Stomach (tissue), 8 donors: ENCODE measurements at regions not wholly inside any gene's neighbourhood (a gene's known extent, or its start where the extent isn't known, plus 50 kb on each side); places are given as distances from the start of the nearest gene placed in this dataset.

Source experiments
- DNase-seq, 2 donors: peaks; one replicate each; pipeline versions ENCODE4 v3.0.0 to v3.0.0-alpha.2; 2013 to 2019
- H3K27ac ChIP-seq, 5 donors: fragments of 200-600 bp in 4 of 5; sonication (generic) in 4 of 5; one replicate each; pipeline ENCODE4 v1.5.1; 2013 to 2019; ENCODE audit warnings: mild to moderate bottlenecking in 1 of 5, moderate library complexity in 1 of 5
- H3K27me3 ChIP-seq, 3 donors: fragments of 200-600 bp; sonication (generic); one replicate each; pipeline ENCODE4 v1.5.1; 2017 to 2019; ENCODE audit warnings: mixed run types in 1 of 3
- H3K36me3 ChIP-seq, 4 donors: fragments of 200-600 bp; sonication (generic); 1 replicate in 3 of 4; 2 replicates in 1 of 4; pipeline ENCODE4 v1.5.1; 2016 to 2019
- H3K4me1 ChIP-seq, 4 donors: fragments of 200-600 bp; sonication (generic); one replicate each; pipeline ENCODE4 v1.5.1; 2016 to 2019
- H3K4me3 ChIP-seq, 4 donors: fragments of 200-600 bp; sonication (generic) in 3 of 4; one replicate each; pipeline ENCODE4 v1.5.1; 2016 to 2019; ENCODE audit warnings: mild to moderate bottlenecking in 1 of 4
- H3K9me3 ChIP-seq, 4 donors: fragments of 200-600 bp; sonication (generic); one replicate each; pipeline ENCODE4 v1.5.1; 2016 to 2019
- CTCF ChIP-seq, 7 experiments: fragments of 450-650 bp in 4 of 7; fragments of 200-600 bp in 3 of 7; sonication (generic) in 3 of 7; IDR thresholded peaks; one replicate each; pipeline ENCODE4 v1.5.1; 2016 to 2019; ENCODE audit warnings: antibody characterized with exemption in 7 of 7, control low read depth in 2 of 7, mild to moderate bottlenecking in 1 of 7
- EP300 ChIP-seq: sonication (generic); formaldehyde crosslinking; IDR thresholded peaks from one replicate; pipeline ENCODE4 v1.6.1; 2017; ENCODE audit warnings: antibody characterized with exemption
- POLR2A ChIP-seq, 4 donors: fragments of 450-650 bp; IDR thresholded peaks; one replicate each; pipeline ENCODE4 v1.6.1; 2016; ENCODE audit warnings: antibody characterized with exemption in 4 of 4, control low read depth in 2 of 4, mild to moderate bottlenecking in 1 of 4, moderate library complexity in 1 of 4
- POLR2AphosphoS5 ChIP-seq, 3 donors: sonication (generic); formaldehyde crosslinking; IDR thresholded peaks; one replicate each; pipeline ENCODE4 v1.6.1; 2016; ENCODE audit warnings: antibody characterized with exemption in 3 of 3
- WGBS, 5 donors: extraction: QIAGEN DNeasy Blood & Tissue Kit in 3 of 5; methylation state at CpG; one replicate each; pipeline versions ENCODE4 v1.1.5 to v1.1.7; 2013 to 2018; 5-methylcytosine and 5-hydroxymethylcytosine counted together
- intact Hi-C: fragments of 100-400 bp; cut with DNase I; formaldehyde crosslinking; loops from one replicate; pipeline ENCODE4 v1.15.1; 2023; ENCODE audit warnings: low total_unique reads
- donor health status: healthy with polysubstance abuse.
- donor health status: Bipolar disorder and iron deficiency.
- donor health status: healthy.

DNA sequence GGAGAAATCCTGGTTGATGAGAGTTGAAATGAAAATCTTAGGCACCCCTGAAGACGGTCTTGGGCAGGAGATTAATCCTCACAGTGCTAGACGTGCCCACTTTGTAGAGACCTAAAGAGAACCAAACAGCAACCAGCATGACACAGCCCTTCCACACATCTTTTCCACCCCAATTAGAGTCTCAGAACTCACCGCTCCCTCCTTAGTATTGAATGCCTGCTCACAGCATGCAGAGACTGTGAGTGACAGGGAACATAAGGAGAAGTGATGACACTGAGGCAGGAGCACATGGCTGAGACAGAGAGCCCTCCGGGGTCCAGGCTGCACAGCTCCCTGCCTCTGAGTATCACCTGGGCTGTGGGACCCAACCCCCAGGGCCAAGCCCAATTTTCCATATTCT lies 367.6 kb downstream of the EIPR1 start:
- Histone ChIP-seq H3K36me3 (no peaks in the 10 kb centered on the region), H3K27me3 (peaks cover 0 to 31% (median 10%) of the 10 kb centered on the region in 3 donors), H3K4me3 (no peak overlapping the region), H3K27ac (no peak overlapping the region), H3K9me3 (peaks cover 0 to 23% (median 17%) of the 10 kb centered on the region in 4 donors), H3K4me1 (no peaks in the 10 kb centered on the region)
- TF ChIP-seq EP300 (no peak), CTCF (IDR thresholded peaks at IDR 0.05) (no peak), POLR2A (IDR thresholded peaks at IDR 0.05) (no peak), POLR2AphosphoS5 (IDR thresholded peaks at IDR 0.05) (no peak)
- intact Hi-C loops, result no loop called here
- WGBS, 5 donors, result 75 to 89% (median 84%) methylated on average over 4 of the region's 4 CpGs
- no peak for DNase-seq

DNA sequence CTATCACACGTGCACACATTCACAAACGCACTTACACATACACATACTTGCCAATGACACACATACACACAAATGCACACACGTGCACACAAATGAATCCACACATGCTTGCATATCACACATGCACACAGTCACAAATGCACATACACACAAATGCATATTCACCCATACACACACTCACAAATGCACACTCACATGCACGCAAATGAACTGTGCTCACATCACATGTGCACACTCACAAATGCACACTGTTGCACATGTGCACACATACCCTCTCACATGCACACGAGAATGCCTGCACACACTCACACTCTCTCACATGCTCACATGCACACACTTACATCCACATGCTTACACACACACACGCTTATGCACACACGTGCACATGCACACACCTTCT lies 368.1 kb downstream of the EIPR1 start:
- Histone ChIP-seq H3K27me3 (peaks cover 0 to 31% (median 10%) of the 10 kb centered on the region in 3 donors), H3K4me1 (no peaks in the 10 kb centered on the region), H3K9me3 (peaks cover 0 to 23% (median 17%) of the 10 kb centered on the region in 4 donors), H3K36me3 (no peaks in the 10 kb centered on the region), H3K27ac (no peak overlapping the region), H3K4me3 (no peak overlapping the region)
- intact Hi-C loops, result no loop called here
- WGBS, 5 donors, result 68 to 88% (median 77%) methylated on average over 6 to 7 of the region's 7 CpGs
- DNase-seq, result no peak
- TF ChIP-seq EP300 (no peak), POLR2A (IDR thresholded peaks at IDR 0.05) (no peak), CTCF (IDR thresholded peaks at IDR 0.05) (no peak), POLR2AphosphoS5 (IDR thresholded peaks at IDR 0.05) (no peak)

GRCh38 chr2:3009005-3009404 lies 368.6 kb downstream of the EIPR1 start:
- Histone ChIP-seq H3K4me3 (no peak overlapping the region), H3K4me1 (no peaks in the 10 kb centered on the region), H3K27me3 (peaks cover 0 to 31% (median 10%) of the 10 kb centered on the region in 3 donors), H3K36me3 (no peaks in the 10 kb centered on the region), H3K27ac (no peak overlapping the region), H3K9me3 (peaks cover 0 to 23% (median 17%) of the 10 kb centered on the region in 4 donors)
- intact Hi-C loops, result no loop called here
- no peak for DNase-seq
- WGBS, 5 donors, result 50 to 65% (median 60%) methylated on average over 8 of the region's 8 CpGs
- TF ChIP-seq POLR2A (IDR thresholded peaks at IDR 0.05), result no peak
- no peak for TF ChIP-seq EP300
- TF ChIP-seq CTCF (IDR thresholded peaks at IDR 0.05), result no peak
- no peak for TF ChIP-seq POLR2AphosphoS5 (IDR thresholded peaks at IDR 0.05)

GRCh38 chr2:3008561-3008960 lies 369.1 kb downstream of the EIPR1 start:
- no peak for TF ChIP-seq EP300
- TF ChIP-seq POLR2AphosphoS5 (IDR thresholded peaks at IDR 0.05), result no peak
- no peak for TF ChIP-seq CTCF (IDR thresholded peaks at IDR 0.05)
- TF ChIP-seq POLR2A (IDR thresholded peaks at IDR 0.05), result no peak
- no peak for DNase-seq
- WGBS, 5 donors, result 41 to 53% (median 43%) methylated on average over 4 of the region's 4 CpGs

More at GRCh38 chr2:3008561-3008960, 369.1 kb downstream of the EIPR1 start:
- H3K27ac ChIP-seq, result no peak overlapping the region
- no peak overlapping the region for H3K4me3 ChIP-seq
- intact Hi-C loops, result no loop called here
- no peaks in the 10 kb centered on the region for H3K36me3 ChIP-seq
- H3K27me3 ChIP-seq, result peaks cover 0 to 31% (median 10%) of the 10 kb centered on the region in 3 donors
- peaks cover 0 to 19% (median 14%) of the 10 kb centered on the region in 4 donors for H3K9me3 ChIP-seq
- no peaks in the 10 kb centered on the region for H3K4me1 ChIP-seq
